ENCODE measurements at regions not wholly inside any gene's neighbourhood (a gene's known extent, or its start where the extent isn't known, plus 50 kb on each side); places are given as distances from the start of the nearest gene placed in this dataset.

DNA sequence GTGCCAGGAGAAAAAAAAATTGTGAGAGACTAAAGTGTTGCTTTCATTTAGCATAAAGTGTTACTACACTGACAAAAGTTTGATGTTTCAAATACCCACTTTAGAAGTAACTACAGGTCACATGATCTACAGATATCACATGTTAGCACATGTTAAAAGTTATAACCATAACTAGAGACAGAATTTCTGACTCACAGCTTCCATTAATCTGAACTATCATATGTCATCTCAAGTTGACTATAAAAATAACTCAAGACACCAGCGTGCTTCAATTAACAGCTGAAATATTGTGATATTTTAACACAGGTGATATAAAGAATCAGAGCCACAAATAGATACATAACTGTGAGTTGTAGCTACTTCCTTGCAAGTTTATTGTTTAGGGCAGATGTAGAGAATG lies 591.5 kb upstream of the PITX2 start:
- no peak overlapping the region for H3K4me3 ChIP-seq (ENCODE audit: low read depth, low read length)
- no peak for DNase-seq (ENCODE audit: low read depth)
- TF ChIP-seq, protein P1, sequence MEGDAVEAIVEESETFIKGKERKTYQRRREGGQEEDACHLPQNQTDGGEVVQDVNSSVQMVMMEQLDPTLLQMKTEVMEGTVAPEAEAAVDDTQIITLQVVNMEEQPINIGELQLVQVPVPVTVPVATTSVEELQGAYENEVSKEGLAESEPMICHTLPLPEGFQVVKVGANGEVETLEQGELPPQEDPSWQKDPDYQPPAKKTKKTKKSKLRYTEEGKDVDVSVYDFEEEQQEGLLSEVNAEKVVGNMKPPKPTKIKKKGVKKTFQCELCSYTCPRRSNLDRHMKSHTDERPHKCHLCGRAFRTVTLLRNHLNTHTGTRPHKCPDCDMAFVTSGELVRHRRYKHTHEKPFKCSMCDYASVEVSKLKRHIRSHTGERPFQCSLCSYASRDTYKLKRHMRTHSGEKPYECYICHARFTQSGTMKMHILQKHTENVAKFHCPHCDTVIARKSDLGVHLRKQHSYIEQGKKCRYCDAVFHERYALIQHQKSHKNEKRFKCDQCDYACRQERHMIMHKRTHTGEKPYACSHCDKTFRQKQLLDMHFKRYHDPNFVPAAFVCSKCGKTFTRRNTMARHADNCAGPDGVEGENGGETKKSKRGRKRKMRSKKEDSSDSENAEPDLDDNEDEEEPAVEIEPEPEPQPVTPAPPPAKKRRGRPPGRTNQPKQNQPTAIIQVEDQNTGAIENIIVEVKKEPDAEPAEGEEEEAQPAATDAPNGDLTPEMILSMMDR (conservative IDR thresholded peaks at IDR 0.05; ENCODE audit: low read depth, low read length), result no peak

- no peak for DNase-seq (ENCODE audit: low read depth)
- no peak overlapping the region for H3K4me3 ChIP-seq (ENCODE audit: low read depth, low read length)
- TF ChIP-seq, protein P1 (conservative IDR thresholded peaks at IDR 0.05; ENCODE audit: low read depth, low read length), result no peak
Observed at GRCh38 chr4:111215755-111216154, 592.9 kb upstream of the PITX2 start.

DNA sequence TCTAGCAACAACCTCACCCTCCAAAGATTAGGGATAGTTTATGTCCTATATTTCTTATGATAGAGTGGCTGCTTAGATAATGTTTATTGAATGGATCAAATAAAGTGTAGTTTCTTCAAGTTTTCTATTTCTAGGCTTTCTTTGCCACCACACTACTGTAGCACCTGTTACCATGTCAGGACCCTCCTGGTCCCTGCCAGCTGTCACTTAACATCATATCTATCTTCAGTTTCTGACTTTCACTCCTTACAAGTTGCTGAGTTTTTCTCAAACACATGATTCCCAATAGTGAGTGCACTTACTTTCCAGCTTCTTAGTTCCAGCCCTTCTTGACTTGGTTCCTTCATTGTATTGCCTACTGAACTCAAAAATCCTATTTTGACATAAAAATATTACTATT lies 593.9 kb upstream of the PITX2 start:
- TF ChIP-seq, protein P1 (conservative IDR thresholded peaks at IDR 0.05; ENCODE audit: low read depth, low read length), result no peak
- no peak for DNase-seq (ENCODE audit: low read depth)
- no peak overlapping the region for H3K4me3 ChIP-seq (ENCODE audit: low read depth, low read length)

DNA sequence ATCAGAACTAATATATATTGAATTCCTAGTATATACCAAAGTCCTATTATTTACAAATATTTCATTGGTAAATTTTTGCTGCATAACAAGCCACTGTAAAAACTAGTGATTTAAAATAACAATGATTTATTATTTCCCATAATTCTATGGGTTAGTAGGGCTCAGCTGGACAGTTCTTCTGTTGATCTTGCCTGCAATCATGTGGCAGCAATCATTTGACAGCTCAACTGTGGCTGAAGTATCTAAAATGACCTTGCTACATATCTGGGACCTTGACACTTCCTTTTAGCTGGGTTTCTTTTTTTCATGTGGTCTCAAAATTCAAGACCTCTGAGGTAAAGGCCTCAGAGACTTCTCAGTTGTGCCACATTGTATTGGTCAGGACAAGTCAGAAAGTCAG lies 598.5 kb upstream of the PITX2 start:
- TF ChIP-seq, protein P1 (conservative IDR thresholded peaks at IDR 0.05; ENCODE audit: low read depth, low read length), result no peak
- no peak overlapping the region for H3K4me3 ChIP-seq (ENCODE audit: low read depth, low read length)
- DNase-seq (ENCODE audit: low read depth), result no peak

GRCh38 chr4:111228396-111228795 lies 605.5 kb upstream of the PITX2 start:
- TF ChIP-seq, protein P1 (conservative IDR thresholded peaks at IDR 0.05; ENCODE audit: low read depth, low read length), result no peak
- no peak for DNase-seq (ENCODE audit: low read depth)
- H3K4me3 ChIP-seq (ENCODE audit: low read depth, low read length), result no peak overlapping the region

- no peak overlapping the region for H3K4me3 ChIP-seq (ENCODE audit: low read depth, low read length)
- no peak for DNase-seq (ENCODE audit: low read depth)
Observed at GRCh38 chr4:111228874-111229273, 606.0 kb upstream of the PITX2 start.

GRCh38 chr4:111230265-111230664 lies 607.4 kb upstream of the PITX2 start:
- no peak overlapping the region for H3K4me3 ChIP-seq (ENCODE audit: low read depth, low read length)
- TF ChIP-seq, protein P1 (conservative IDR thresholded peaks at IDR 0.05; ENCODE audit: low read depth, low read length), result no peak
- DNase-seq (ENCODE audit: low read depth), result no peak

More at GRCh38 chr4:111228874-111229273, 606.0 kb upstream of the PITX2 start:
- TF ChIP-seq, protein P1 (conservative IDR thresholded peaks at IDR 0.05; ENCODE audit: low read depth, low read length), result no peak
